ENCODE measurements at regions not wholly inside any gene's neighbourhood (a gene's known extent, or its start where the extent isn't known, plus 50 kb on each side); places are given as distances from the start of the nearest gene placed in this dataset.

GRCh38 chr11:128315933-128316332 lies 271.4 kb downstream of the ETS1 start:
- Mint-ChIP-seq H3K4me1 (ENCODE audit: low read depth, unreplicated experiment) (no peaks in the 10 kb centered on the region), H3K27ac (ENCODE audit: unreplicated experiment) (no peak overlapping the region), H3K4me3 (ENCODE audit: unreplicated experiment) (no peak overlapping the region), H3K9me3 (ENCODE audit: unreplicated experiment) (peaks cover 3% of the 10 kb centered on the region), H3K36me3 (ENCODE audit: unreplicated experiment) (peaks cover 14% of the 10 kb centered on the region), H3K27me3 (ENCODE audit: unreplicated experiment) (no peaks in the 10 kb centered on the region)
- no peak for DNase-seq
- TF ChIP-seq CTCF (IDR thresholded peaks at IDR 0.05; ENCODE audit: partially characterized antibody, unreplicated experiment) = no peak

DNA sequence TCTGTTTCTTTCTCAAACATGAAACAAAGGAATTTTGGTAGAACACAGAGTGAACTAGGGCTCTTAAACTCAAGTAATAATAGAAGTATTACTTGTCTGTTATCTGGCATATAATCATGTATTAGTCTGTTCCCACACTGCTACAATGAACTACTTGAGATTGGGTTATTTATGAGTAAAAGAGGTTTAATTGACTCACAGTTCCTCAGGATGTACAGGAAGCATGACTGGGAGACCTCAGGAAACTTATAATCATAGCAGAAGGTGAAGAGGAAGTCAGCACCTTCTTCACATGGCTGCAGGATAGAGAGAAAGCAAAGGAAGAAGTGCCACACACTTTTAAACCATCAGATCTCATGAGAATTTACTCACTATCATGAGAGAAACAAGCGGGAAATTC lies 273.4 kb downstream of the ETS1 start:
- H3K9me3 Mint-ChIP-seq (ENCODE audit: unreplicated experiment) = peaks cover 3% of the 10 kb centered on the region
- TF ChIP-seq CTCF (IDR thresholded peaks at IDR 0.05; ENCODE audit: partially characterized antibody, unreplicated experiment) = no peak
- H3K36me3 Mint-ChIP-seq (ENCODE audit: unreplicated experiment) = peaks cover 14% of the 10 kb centered on the region
- no peak overlapping the region for H3K27ac Mint-ChIP-seq (ENCODE audit: unreplicated experiment)
- H3K4me1 Mint-ChIP-seq (ENCODE audit: low read depth, unreplicated experiment) = no peaks in the 10 kb centered on the region
- H3K4me3 Mint-ChIP-seq (ENCODE audit: unreplicated experiment) = no peak overlapping the region
- no peaks in the 10 kb centered on the region for H3K27me3 Mint-ChIP-seq (ENCODE audit: unreplicated experiment)
- DNase-seq = no peak

- Mint-ChIP-seq H3K36me3 (ENCODE audit: unreplicated experiment) (peaks cover 14% of the 10 kb centered on the region), H3K4me3 (ENCODE audit: unreplicated experiment) (no peak overlapping the region), H3K9me3 (ENCODE audit: unreplicated experiment) (peaks cover 3% of the 10 kb centered on the region), H3K27ac (ENCODE audit: unreplicated experiment) (no peak overlapping the region), H3K27me3 (ENCODE audit: unreplicated experiment) (no peaks in the 10 kb centered on the region), H3K4me1 (ENCODE audit: low read depth, unreplicated experiment) (no peaks in the 10 kb centered on the region)
- TF ChIP-seq CTCF (IDR thresholded peaks at IDR 0.05; ENCODE audit: partially characterized antibody, unreplicated experiment) = no peak
- DNase-seq = no peak
Observed at GRCh38 chr11:128311742-128312719, 275.3 kb downstream of the ETS1 start.

- Mint-ChIP-seq H3K27me3 (ENCODE audit: unreplicated experiment) (no peaks in the 10 kb centered on the region), H3K4me1 (ENCODE audit: low read depth, unreplicated experiment) (no peaks in the 10 kb centered on the region), H3K27ac (ENCODE audit: unreplicated experiment) (no peak overlapping the region), H3K36me3 (ENCODE audit: unreplicated experiment) (peaks cover 14% of the 10 kb centered on the region), H3K9me3 (ENCODE audit: unreplicated experiment) (peaks cover 3% of the 10 kb centered on the region), H3K4me3 (ENCODE audit: unreplicated experiment) (no peak overlapping the region)
- TF ChIP-seq CTCF (IDR thresholded peaks at IDR 0.05; ENCODE audit: partially characterized antibody, unreplicated experiment) = no peak
- no peak for DNase-seq
Observed at GRCh38 chr11:128310676-128311445, 276.5 kb downstream of the ETS1 start.
